ENCODE measurements at regions not wholly inside any gene's neighbourhood (a gene's known extent, or its start where the extent isn't known, plus 50 kb on each side); places are given as distances from the start of the nearest gene placed in this dataset.

DNA sequence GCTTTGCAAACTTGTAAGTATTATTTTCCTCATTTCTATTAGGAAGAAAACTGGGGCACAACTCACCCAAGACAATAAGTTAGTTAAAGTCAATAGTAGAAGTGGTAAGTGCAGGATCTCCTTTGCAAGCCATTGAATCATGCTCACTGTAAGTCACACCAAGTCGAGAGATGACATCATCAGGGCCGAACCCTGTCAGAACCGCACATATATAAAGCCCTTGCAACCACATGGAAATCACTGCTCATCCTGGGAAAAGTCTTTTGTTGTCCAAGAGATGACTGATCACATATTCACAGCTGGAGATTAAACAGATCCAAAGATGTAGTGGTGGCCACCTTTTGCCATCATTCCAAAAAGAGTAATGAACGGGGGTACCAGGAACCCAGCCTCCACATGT is 484.8 kb upstream of the ID2 start:
- no peak for DNase-seq (ENCODE audit: low read depth)

DNA sequence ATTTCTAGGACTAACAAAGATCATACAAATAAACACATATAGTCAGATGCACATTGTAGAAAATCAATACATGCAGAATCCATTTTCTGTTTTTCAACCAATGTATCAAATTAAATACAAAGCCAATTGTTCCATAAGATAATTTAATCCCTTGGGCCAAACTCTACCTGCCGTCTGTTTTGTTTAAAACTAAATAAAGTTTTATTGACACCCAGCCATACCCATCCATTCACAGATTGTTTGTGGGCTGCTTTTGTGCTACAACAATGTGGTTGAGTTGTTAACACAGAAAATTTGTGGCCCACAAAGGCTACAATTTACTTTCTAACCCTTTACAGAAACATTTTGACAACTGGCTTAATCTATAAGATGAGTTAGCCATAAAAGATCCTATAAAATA is 484.0 kb upstream of the ID2 start:
- DNase-seq (ENCODE audit: low read depth) = no peak

DNA sequence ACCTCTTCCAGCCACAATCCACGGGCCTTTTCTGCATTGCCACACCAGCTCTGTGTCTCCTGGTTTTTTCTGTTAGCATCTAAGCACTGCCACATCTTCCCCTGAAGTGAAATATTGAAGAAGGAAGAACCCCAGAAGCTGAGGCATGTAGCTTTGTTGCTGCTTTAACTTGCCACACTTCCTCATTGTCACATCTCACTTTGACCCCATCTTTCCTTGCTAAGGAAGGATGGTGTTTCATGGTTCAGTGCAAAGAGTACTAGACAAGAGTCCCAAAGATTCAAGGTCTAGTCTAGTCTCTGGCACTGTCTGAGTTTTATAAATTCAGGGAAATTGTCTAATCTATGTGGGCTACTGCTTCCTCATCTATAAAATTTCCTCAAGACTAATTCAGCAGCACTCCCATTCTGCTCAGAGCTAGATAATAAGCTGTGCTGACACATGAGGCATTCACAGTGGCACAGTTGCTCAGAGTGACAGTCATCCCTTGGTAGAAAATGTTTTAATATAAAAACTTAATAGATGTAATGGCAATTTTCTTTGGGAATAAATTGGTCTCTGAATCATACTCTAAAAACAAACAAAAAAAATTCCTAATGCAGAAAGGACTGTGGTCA is 483.0 kb upstream of the ID2 start:
- DNase-seq (ENCODE audit: low read depth) = no peak

DNA sequence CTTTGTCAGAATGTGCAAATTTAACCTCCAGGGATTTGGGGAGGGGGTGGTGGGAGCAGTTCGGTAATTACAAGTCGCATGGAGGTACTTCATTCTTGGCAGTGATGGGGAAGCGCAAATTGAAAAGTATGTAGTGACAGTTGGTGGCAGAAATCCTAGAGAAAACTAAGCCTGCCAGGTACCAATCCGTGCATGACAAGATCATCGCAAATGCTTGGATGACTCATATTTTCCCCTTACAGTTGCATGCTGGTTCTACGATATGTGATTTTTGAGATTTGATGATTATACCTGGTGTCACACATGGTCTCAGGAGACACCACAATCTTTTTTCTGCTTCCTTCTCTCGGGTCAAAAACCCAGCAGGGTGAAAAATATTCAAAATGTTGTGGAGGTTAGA is 479.7 kb upstream of the ID2 start:
- DNase-seq (ENCODE audit: low read depth) = no peak

DNA sequence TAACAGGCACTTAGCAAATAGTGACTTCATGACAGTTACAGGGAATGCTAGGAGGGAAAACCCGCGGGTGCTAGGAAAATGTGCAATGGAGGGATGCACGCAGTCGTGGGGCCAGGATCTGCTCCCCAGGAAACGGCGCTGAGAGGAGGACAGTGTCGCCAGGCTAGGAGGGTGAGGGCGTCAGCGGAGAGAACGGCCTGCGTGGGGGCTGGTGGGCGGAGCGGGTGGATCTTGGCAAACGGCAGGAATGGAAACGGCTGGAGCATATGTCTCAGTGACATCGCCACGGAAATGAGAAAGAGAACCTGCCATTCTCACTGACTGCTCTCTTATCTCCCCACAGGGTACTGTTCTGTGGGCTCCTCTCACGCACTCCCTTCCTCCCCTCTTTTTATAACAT is 478.5 kb upstream of the ID2 start:
- DNase-seq (ENCODE audit: low read depth) = no peak

DNA sequence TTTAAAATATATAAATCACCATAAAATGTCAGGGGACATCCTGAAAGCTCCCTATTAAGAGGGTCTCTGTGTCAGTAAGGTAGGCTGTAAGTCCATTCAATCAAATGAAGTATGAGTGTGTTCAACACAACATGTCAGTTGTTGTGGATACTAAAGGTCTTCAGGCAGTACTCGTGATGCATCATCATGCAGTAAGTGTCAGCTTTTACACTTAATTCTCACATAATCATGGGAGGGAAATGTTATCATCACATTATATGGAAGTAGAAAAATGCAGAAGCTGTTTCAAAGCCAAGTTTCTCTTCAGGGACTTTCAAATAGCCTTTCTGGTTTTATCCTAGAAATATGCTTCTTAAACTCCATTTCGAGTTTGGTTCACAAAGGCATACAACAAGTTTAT is 477.1 kb upstream of the ID2 start:
- DNase-seq (ENCODE audit: low read depth) = no peak

DNA sequence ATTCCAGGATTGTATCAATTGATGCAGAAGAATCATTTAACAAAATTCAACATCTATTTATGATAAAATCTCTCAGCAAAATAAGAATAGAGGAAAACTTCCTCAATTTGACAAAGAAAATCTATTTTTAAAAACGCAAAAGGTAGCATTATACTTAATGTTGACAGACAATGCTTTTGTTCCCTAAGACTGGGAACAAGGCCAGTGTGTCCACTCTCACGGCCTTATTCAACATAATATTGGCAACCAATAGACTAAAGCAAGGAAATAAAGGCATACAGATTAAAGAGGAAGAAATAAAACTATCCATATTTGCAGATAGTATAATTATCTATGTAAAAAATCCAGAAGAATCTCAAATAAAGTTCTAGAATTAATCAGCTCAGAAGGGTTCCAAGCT is 472.4 kb upstream of the ID2 start:
- no peak for DNase-seq (ENCODE audit: low read depth)

DNA sequence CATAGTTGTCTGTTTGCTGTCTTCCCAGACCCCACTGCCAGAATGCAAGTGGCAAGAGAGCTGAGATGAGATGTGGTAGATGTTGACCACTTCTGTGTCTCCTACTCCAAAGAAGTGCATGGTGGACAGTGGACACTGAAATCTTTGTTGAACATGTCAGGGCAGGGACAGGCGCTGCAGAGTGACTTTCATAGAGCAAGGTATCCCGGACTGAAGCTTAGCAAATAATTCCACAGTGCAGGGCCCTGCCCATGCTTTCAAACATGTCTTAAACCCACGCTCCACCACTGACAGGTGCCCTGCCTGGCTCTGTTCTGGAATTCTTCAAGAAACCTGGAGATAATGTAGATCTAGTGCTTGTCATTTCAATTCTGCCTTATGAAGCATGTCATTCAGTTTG is 470.5 kb upstream of the ID2 start:
- no peak for DNase-seq (ENCODE audit: low read depth)

DNA sequence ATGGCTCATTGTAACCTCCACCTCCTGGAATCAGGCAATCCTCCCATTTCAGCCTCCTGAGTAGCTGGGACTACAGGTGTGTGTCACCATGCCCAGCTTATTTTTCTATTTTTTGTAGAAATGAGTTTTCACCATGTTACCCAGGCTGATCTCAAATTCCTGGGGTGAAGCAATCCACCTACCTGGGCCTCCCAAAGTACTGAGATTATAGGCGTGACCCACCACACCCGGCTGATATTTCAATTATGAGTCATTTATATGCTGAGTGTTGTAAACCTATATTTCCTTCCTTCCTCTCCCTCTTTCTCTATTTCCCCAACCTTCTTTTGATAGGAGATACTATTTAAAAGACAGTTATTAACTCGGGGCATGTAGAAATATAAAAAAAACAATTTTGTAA is 469.6 kb upstream of the ID2 start:
- no peak for DNase-seq (ENCODE audit: low read depth)

DNA sequence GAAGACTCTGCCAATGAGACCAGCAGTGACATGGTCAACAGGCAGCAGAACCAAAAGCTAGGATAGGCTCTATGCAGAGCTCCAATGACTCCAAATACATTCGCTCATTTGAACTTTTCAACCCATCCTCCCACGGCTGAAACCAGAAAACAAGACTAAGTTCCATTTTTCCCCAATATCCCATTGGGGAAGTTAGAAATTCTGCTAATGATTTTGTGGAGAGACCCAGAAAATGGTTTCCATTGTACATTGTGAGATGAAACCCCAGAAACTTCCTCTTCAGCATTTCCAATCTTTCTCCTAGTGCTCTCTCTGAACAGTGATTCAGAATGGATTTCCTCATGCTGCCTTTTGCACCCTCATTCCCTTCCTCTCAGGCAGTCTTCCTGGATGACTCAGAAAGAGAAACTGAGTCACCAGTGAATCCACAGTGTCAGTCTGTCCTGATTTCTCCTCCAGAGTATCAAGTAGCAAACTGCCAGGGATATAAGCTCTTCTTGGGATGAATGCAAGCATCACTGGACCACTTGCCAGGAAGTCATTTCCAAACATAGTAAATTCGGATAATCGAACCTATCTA is 467.7 kb upstream of the ID2 start:
- no peak for DNase-seq (ENCODE audit: low read depth)

DNA sequence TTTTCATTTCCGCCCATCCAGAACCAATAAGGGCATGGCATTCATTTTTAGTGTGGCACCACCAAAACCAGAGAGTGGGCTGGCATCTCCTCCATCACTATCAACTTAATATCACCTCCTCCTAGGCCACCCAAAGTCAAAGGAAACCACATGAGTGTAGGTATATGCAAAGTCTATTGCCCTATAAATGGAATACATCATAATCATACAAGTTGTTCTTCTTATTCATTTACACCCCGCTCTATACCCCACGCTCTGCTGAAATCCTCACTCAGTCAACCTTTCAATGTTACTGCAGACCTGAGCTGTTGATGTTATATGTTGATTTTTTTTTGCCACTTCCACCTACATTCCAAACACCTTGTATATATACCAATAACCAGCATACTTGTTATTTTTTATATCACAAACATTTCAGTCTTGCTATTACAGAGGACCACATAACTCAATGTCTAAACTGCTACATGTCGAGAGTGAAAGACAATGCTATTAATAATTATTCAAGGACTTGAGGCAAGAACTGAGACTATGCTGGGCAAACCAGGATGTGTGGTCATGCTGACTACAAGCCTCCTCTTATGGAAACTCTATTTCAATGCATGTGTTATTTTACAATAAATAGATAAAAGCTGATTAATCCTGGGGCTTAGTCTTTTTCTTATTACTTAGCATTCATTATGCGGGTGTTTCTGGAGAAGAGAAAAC is 466.5 kb upstream of the ID2 start:
- DNase-seq (ENCODE audit: low read depth) = no peak

DNA sequence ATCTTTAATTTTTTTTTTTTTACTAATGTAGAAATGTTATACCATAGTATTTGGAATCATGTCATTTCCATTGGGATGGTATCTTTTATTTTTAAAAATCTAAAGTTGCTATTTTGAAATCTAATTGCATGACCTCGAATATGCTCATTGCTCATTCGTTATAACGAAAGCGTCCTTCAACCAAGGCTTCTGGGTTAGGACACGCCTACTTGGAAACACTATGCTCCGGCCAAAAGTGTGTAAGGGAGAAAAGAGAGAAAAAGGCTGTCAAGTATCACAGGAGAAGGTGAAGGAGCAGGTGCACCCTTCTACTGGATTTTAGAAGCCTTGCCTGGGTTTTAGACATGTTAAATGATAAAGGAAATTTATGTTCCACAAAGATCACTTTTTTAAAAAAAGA is 465.9 kb upstream of the ID2 start:
- DNase-seq (ENCODE audit: low read depth) = no peak

DNA sequence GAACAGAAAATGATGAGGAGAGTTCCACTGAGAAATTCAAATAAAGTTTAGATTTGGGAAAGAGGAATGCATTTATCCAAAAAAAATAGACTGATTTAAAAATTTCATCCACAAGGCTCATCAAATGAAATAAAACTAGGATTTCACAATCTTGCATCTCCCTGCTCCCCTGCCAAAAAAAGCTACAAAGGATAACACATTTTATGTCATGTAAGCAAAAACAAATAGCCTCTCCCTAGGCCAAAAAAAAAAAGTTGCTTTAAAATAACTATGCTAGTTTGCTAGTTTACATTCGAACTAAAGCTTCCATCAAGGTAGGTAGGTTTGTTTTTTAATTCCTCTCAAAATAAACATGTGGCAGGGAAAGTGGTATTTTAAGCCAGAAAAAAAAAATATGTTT is 465.5 kb upstream of the ID2 start:
- DNase-seq (ENCODE audit: low read depth) = no peak

DNA sequence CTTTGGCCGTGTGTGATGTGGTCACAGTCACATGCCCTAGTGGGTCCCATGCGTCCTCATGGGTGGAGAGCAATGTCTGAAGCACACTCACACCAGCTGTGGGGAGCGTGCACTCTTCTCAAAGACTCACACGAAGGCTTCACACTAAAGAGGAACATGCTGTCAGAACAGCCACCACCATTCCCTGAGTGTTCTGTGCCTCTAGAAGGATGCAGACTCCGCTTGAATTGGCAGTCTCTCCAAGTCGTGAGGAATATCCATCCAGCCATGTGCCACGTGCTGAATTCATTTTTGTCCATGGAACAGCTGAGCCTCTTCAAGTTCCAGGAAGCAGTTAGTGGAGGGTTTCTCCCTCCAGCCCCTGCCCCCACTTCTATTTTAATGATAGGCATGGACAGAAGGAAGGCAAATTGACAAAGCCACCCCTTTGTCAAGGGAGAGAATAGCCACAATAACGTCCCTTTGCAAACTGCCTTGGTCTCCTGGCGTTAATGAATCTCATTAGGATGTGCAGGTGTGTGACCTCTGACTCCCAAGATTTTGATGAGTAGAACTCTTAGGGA is 464.3 kb upstream of the ID2 start:
- no peak for DNase-seq (ENCODE audit: low read depth)

DNA sequence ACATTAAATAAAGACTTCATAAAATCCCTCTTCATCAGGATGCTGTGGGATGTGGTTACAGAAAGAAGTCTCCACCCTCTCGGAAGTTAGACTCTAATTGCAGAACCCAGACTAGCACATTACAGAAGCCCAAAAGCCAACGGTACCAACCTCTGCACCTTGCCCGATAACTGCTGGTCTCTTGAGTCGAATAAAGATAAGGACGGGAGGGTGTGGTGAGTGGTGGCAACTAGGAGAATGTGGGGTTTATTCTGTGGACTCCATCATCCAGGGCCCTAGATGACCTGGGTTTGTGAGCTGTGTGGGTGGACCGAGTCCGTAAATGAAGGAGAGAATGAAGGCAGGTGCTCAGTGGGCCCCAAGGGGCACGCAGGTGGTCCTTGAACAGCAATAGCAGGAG is 462.8 kb upstream of the ID2 start:
- no peak for DNase-seq (ENCODE audit: low read depth)

DNA sequence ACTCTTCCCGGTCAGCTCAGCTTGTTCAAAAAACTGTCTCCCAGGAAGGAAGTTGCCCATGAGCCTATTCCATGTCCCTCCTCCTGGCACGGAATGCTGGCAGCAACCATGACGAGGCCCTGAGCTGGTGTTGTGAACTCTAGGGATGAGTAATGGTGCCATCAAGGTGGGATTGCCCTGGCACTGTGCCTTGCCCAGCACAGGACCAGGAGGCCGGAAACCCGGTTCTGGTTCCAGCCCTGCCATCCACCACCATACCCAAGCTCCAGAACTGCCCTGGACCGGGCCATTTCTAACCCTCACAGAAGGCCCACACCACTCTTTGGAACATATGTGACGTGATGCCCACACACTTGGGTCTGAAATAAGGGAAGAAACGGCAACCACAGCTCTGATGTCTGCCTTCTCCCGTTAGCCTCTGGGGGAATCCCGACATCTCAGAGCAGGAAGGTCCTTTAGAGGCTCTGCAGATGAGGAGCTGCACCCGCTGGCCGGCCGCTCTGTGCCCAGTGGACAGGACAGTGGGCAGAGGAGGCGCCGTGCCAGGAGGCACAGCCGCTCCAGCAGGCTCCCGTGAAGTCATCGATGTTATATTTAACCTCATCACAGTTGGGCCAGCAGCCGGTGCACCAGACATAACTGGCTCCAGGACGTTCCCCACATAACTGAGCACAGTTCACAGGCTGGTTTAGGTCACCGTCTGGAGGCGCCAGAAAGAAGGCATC is 462.1 kb upstream of the ID2 start:
- DNase-seq (ENCODE audit: low read depth) = no peak

DNA sequence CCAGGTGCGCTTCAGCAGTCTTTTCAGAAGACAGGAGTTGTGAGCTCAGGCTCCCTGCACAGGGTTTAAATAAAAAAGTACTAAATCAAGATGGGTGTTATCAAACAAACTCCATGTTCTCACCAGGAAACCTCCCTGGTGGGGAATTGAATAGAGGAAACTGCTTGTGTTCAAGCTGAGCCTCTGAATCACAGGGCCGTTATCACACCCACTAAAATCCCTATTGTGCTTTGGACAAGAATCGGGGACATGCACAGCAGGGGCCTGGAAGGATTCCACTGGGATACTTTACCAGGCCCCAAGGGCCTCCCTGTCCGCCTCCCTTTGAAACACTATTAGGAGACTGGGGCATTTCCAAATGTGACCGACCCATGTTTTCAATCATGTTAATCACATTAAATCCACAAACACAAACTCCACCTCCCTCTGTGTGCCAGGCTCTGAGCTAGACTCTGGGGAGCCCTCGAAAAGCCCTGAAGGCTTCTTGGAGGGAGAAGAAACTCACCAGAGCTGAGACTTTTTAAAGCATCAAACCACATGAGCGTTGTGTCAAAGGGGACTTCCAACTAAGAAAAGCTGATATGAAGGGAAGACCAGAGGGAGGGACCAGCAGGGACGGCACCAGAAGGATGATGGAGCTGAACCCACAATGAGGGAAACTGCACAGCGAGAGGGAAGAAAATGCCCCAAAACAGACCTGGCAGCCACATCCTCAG is 458.7 kb upstream of the ID2 start:
- no peak for DNase-seq (ENCODE audit: low read depth)

DNA sequence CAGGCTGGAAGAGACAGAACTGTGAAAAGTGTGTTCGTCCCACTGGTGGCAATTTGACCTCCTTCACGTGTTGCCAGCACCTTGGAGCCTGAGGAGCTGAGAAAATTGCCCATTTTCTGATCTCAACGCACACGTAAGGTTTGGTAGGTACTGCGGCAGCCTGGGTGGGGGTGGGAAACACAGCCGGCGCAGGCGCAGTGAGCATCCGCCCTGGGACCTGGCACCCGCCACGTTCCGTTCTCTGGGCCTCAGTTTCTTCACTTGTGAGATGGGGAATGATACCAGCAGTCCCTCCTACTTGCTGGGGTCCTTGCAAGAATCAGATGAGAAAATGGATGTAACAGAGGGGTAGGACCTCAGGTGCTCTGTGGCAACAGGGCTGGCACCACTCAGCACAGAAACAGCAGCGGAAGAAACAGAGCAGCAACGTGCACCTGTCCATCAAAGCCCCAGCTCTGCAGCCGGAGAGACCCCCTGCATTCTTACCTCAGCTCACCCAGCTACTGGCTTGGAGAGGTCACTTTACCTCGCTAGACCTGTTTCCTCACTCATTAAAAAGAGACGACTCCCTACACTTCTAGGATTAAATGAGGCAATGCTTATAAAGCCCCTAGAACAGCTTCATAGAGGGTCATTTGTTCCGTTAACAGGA is 458.0 kb upstream of the ID2 start:
- DNase-seq (ENCODE audit: low read depth) = no peak

DNA sequence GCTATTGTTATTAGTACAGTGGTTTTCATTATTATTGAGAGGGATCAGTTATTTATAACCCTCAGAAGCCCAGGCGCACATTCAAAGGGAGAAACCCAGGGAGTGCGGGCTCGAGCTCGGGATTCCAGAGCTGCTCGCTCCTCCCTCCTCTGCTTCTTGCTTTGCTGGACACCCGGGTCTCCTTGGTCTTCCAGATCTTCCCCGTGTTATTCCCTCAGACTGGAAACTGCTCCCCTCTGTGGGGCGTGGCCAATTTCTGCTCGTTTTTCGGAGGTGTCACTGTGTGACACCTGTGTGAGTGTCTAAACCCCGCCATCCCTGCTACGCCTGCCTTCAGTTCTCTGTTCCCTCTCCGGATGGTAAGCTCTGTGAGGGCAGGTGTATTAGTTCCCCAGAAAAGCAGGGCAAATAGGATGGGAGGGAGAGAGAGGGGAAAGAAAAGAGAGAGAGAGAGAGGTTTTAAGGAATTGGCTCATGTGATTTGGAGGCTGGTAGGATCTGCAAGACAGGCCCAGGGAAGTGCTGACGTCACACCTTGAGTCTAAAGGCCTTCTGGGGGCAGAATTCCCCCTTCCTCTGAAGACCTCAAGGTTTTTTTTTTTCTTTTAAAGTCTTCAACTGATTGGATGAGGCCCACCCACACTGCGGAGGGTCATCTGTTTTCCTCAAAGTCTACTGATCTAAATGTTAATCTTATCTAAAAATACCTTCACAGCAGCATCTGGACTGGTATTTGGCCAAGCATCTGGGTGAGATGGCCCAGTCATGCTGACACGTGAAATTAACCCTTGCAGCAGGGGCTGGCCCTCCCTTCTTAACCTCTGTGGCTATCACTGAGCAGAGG is 457.3 kb upstream of the ID2 start:
- DNase-seq (ENCODE audit: low read depth) = no peak

DNA sequence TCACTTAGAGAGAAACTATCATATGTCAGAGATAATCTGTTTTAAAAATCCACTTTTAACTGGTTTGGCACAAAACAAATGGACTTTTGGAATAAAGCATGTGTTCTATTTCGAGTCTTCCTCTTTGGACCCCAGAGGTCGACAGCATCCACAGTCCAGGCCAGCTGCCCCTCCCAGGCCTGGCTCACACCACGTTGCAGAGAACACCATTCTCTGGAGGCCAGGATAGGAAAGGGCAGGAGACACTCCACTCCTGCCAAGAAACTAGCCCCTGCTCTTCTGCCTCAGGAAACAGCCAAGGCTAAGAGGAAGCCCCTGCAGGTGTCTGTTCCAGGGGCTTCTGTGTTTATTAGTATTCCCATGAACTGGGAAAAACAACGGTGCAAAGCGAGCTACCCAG is 456.6 kb upstream of the ID2 start:
- no peak for DNase-seq (ENCODE audit: low read depth)

DNA sequence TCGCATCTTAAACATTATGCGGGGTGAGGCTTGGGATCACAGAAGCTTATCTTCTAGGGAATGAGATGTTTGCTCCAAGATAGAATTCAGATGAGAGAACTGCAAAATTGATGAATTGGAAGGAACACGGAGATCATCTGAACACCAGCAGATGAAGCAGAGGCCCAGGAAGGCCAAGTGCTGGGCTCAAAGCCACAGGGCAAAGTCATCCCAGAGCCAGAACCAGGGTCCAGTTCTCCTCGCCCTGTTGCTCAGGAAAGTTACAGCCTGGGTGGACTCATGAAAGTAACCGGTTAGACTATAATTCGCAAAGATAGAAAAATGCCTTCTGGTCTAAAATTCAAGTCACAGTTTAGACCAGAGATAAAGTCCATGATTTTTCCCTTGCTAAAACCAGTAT is 456.1 kb upstream of the ID2 start:
- no peak for DNase-seq (ENCODE audit: low read depth)

All from activated T-helper 1 cell treated with Interleukin-2 at 50 U/mL for 16 hours (primary cell).